ENCODE measurements at regions not wholly inside any gene's neighbourhood (a gene's known extent, or its start where the extent isn't known, plus 50 kb on each side); places are given as distances from the start of the nearest gene placed in this dataset.

DNA sequence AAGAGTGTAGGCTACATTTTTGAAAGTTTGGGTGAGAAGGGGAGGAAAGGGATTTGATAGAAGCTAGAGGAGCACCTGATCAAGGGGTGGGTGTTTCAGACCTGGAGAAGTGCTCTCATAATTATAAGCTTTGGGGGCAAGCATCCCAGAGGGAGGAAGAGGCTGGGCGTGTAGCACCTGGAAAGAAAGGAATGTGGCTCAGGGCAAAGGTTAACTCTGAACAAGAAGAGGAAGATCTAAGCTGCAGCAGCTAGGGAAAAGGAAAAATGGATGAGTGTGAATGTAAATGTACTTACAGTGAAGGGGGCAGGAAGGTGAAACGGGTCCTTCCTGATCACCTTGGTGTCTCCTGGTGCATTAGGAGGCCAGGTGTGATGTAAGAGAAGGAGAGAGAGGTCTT, 49.8 kb upstream of the ANKRD55 start:
- TF ChIP-seq POLR2AphosphoS5 (IDR thresholded peaks at IDR 0.05; ENCODE audit: low read depth, low read length) (no peak), TAF1 (IDR thresholded peaks at IDR 0.05; ENCODE audit: borderline replicate concordance, insufficient read depth, low read length) (no peak), SIN3A (IDR thresholded peaks at IDR 0.05; ENCODE audit: borderline replicate concordance, insufficient read depth, low read length) (no peak), REST (IDR thresholded peaks at IDR 0.05; ENCODE audit: insufficient read depth in 1 of 2, low read depth in 2 of 2, low read length in 2 of 2) (no peak), FOXP2 (optimal IDR thresholded peaks at IDR 0.05; ENCODE audit: borderline replicate concordance, extremely low read depth, extremely low read length, insufficient read depth) (no peak)

Data from PFSK-1 (cell line).